NCI-H69 (cell line): ENCODE measurements at regions not wholly inside any gene's neighbourhood (a gene's known extent, or its start where the extent isn't known, plus 50 kb on each side); places are given as distances from the start of the nearest gene placed in this dataset.

ENCODE experiments used
- DNase-seq: peaks from one replicate; lab custom pipeline; 2025; lab: John Stamatoyannopoulos, UW

DNA sequence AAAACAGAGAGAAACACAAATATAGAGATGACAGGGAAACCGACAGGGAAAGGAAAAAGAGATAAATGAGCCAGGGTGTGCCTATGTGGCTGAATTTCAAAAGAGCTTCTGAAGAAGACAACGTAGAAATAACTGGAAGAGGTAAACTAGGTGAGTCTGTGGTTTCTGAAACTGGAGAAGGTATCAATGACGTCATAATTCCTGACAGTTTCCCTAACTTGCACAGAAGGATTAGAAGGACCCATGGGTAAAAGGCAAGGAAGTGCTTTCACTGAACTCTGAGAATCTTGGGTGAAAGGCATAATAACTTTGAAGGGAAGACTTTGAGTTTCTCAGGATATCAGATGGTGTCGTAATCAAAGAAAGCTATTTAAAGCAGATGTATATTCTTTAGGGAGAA, 790.8 kb upstream of the NUDT12 start:
- no peak for DNase-seq

DNA sequence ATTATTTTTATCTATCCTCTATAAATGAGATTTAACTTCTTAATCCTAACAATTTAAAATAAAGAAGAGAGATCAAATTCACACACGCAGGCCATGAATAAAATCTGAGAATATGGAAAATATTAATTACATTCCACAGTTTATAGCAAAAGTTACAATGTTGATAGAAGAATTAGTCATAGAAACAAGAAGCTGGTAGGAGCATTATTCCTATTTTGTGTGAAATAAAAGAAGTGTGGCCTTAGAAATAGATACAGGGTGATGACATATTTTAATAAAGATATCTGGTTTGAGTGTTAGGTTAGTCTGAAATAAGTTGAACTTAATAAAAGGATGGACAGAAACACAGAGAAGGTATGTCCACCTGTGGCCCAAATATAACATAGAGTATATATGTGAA, 790.4 kb upstream of the NUDT12 start:
- no peak for DNase-seq

- peak; percentile 63 for DNase-seq
Observed at GRCh38 chr5:104347119-104347708, 784.6 kb upstream of the NUDT12 start.

DNA sequence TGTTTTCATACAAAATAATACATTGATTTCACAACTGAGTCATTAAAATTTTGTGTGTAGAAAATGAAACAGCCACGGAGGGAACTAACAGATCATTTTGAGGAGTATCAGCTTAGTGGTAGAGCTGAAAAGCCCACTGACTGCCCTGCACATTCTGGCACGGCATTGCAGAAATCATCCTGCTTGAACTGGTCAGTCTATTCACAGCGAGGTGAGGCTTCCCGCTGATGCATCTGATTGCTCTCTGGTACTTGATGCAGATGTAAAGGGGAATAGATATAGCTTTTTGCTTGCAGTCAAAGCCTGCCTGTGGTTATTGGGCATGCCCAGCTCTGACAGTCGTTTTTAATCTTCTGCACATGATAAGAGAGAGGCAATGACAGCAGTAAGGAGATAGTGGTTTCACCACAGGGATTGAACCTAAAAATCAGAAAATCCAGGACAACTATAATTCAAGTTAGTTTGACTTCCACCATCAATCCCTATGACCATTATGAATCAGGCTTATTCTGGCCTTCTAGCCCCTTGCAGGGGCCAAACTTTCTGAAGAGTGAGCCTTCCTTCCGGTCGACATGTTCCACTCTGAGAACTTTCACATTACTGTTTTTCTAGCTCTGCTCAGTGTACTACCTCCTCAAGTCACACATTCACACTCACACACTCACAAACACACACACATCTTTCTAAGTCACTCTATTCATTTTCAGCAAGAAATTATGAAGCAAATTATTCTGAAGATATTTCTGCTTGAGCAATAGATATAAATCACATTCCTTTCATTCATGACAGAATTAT, 782.8 kb upstream of the NUDT12 start:
- DNase-seq = no peak

- no peak for DNase-seq
Observed at GRCh38 chr5:104344809-104345208, 782.2 kb upstream of the NUDT12 start.

DNA sequence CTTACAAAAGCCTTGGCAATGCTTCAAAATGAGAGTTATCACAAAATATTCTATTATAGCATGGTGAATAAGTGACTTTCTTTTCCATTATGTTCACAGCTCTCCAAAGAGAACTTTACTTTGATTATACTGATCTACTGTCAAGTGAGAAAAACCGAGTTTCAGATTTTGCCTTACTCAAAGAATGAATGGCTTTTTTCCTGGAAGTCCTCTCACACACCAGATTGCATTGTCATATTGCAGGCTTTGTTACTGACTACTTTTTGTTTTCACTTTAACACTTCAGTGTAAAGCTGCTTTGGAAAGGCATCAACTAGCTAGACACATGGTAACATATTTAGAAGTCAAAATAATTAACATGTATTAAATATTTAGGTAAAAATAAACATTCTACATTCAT, 765.2 kb upstream of the NUDT12 start:
- no peak for DNase-seq

DNA sequence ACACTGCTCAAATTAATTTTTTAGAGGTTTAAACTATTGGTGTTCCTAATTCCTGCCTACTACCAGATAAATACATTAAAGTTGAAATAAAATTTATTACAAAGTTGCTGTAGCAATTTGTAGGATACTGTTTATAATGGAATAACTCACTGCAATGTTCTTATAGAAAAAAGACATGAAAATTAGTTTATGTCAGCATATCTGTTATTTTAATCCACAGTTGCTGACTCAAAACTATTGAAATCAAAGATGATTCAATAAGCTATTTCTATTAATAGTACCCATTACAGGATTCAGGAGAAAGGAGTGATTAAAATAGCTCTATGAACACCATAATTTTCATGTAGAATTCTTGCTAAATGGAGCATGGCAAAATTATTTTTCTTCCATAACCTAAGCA, 764.4 kb upstream of the NUDT12 start:
- DNase-seq = no peak

- no peak for DNase-seq
Observed at GRCh38 chr5:104325356-104325755, 762.8 kb upstream of the NUDT12 start.

- DNase-seq = peak; percentile 55
Observed at GRCh38 chr5:104316676-104317075, 754.1 kb upstream of the NUDT12 start.

- peak; percentile 27 for DNase-seq
Observed at GRCh38 chr5:104312481-104312880, 749.9 kb upstream of the NUDT12 start.

GRCh38 chr5:104305602-104306001, 743.0 kb upstream of the NUDT12 start:
- DNase-seq = no peak

DNA sequence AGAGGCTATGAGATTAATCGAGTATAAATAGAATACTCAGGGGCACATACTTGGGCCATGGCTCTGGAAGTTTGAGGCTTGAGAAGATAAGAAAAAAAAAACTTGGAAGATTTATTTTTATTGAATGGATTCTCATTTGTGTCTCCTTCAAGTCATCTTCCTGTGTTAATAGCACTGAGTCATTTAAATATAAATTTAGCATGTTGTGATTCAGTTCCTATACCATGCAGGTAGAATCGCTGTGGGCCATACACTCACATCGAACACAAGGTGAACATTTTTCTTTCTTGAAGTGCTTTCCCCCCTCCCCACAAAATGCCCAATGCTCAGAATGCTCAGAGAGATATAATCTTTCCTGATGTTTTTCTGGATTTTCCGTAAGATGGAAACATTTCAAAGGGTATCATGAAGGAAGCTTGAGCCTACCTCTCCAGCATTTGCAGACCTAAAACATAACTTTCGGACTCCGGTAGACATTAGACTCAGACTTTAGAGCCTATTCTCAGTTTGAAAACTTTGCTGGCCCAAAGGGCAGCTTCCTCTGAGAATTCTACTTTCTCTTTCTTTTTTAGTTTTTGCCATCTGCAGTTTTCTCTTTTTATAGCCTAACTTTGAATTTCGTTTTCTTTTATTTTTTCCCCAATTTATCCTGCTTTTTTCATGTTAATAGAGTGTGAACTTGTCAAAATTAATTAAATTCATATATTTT, 737.6 kb upstream of the NUDT12 start:
- DNase-seq = no peak

DNA sequence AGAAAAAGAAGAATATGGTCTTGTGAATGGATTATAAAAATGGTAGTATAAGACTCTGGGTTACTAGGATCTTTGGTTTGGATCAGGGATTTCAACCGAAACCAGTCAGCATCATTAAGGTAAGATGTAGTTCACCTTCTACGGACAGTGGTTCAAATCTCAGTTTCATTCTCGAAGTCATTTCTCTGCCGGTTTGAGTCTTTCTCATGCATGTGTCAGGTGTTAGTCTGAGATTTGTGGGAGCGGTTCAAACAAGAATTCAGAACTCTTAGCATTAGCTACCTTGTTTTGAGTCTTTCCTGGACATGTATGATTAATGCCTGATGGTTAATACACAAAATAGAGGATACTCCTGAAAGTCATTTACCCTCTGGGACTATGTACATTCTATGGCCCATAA, 735.9 kb upstream of the NUDT12 start:
- DNase-seq = no peak

GRCh38 chr5:104297076-104297475, 734.5 kb upstream of the NUDT12 start:
- DNase-seq = no peak

GRCh38 chr5:104295991-104296390, 733.4 kb upstream of the NUDT12 start:
- no peak for DNase-seq

DNA sequence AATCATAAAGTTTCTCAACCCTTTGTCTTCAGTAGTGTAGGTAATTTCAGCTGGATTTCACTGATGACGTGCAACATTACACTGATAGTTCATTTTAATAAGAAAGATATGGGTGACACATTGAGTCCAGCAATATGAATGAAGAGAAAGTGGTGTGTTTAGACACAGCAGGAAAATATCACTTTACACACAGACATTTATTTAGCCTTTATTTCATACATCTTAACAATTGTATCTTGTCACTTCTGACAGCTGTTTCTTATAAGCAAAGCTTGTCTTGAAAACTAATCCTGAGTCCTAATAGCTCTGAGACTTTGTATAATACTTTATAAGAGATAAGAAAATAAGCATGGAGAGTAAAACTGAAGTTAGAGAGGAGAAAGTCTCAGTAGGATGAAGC, 720.5 kb upstream of the NUDT12 start:
- DNase-seq = no peak

GRCh38 chr5:104273725-104274124, 711.1 kb upstream of the NUDT12 start:
- DNase-seq = no peak

DNA sequence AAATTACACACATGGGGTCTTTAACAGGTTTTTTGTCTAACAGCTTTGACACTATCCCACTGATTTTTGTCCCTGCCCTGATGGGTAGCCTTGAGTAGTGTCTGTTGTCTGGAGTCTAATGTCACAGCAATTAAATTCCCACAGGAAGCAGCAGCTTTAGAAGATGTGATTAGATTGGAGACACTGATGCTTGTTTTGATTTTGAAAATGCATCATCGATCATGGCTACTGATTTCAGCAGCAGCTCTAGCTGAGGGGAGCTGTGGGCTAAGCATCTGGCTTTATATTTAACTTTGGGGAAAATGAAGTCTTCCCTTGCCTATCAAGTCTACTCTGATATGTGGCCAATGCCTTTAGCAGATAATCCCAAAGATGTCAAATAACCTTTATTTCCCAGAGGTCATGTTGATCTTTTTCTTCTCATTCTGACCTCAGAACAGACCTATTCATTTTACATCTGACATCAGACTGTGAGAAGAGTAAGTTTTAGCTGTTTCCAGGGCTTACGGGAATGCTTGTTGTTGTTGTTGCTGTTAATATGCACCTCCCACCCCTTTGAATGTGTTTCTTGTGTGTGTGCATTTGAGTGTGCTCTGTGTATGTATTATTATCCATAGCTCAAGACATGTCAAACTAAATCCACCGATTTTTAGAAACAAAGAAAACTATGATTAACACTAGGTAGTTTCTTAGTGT, 704.9 kb upstream of the NUDT12 start:
- peak; percentile 69 for DNase-seq

- DNase-seq = no peak
Observed at GRCh38 chr5:104266161-104266560, 703.6 kb upstream of the NUDT12 start.

- peak; percentile 96 for DNase-seq
Observed at GRCh38 chr5:104265531-104266140, 703.0 kb upstream of the NUDT12 start.

- peak; percentile 46 for DNase-seq
Observed at GRCh38 chr5:104247260-104247659, 684.7 kb upstream of the NUDT12 start.

DNA sequence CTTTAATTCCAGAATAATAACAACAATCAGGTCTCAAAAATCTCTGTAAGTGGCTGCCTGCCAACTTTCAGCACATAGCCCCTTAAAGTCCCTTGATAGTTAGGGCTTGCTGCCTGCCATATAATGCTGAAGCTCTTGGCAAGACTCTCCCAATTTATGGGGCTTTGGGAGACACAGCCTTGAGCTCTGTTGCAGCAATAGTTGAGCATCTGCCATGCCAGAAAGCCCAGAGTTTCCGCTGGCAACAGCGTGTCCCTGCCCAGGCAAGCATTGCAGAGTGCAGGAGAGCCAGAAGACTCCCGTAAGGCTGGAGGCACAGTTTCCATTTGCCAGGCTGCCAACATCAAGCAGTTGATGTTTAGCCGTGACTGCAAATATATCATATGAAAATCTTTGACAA, 678.5 kb upstream of the NUDT12 start:
- DNase-seq = peak; percentile 68
